Left cardiac atrium (tissue), 4 donors: ENCODE measurements at regions not wholly inside any gene's neighbourhood (a gene's known extent, or its start where the extent isn't known, plus 50 kb on each side); places are given as distances from the start of the nearest gene placed in this dataset.
"Not testable (repeated sequence)": the region's sequence is repeated elsewhere in the genome, so short reads cannot be mapped to it uniquely, and the experiment has no call there.

Experiments used
- ATAC-seq, 2 donors: fragments of 200-7000 bp; cut with Tn5 transposase; one replicate each; pipeline ENCODE4 v1.9.1; 2020; ENCODE audit warnings: mild to moderate bottlenecking in 2 of 2, moderate library complexity in 2 of 2
- DNase-seq: peaks from one replicate; pipeline ENCODE4 v3.0.0-alpha.2; 2020
- intact Hi-C, 2 donors: fragments of 100-400 bp; cut with DNase I; formaldehyde crosslinking; loops; one replicate each; pipeline versions ENCODE4 v1.14.1 to v1.15.1; 2022 to 2023
- donor health status: DM: no; HTN: yes; CAD: no.
- donor health status: DM: no; HTN: yes; CAD: no; lungs with severe emphysema.
- donor health status: DM: yes; HTN: yes; CAD: no.
- donor health status: Dilated cardiomyopathy.

- DNase-seq (no peak), ATAC-seq (no peak)
- intact Hi-C loops = no loop called here
These were observed 898.9 kb upstream of the EYS start for GRCh38 chr6:66605971-66606370.

GRCh38 chr6:66605011-66605410 lies 898.0 kb upstream of the EYS start:
- intact Hi-C loops = no loop called here
- ATAC-seq (no peak), DNase-seq (no peak)

GRCh38 chr6:66599541-66599940 lies 892.5 kb upstream of the EYS start:
- no peak for ATAC-seq
- intact Hi-C loops = no loop called here
- DNase-seq = no peak

- ATAC-seq (no peak), DNase-seq (no peak)
- intact Hi-C loops = loop anchor here in 1 of 2 donors (10.0 kb wide), 1 partner anchor 134 kb away; no protein-coding TSS in a partner anchor
These were observed 871.3 kb upstream of the EYS start for GRCh38 chr6:66578362-66578761.

GRCh38 chr6:66568271-66568670 lies 861.2 kb upstream of the EYS start:
- ATAC-seq (no peak), DNase-seq (no peak)
- intact Hi-C loops = no loop called here

GRCh38 chr6:66561479-66561878 lies 854.5 kb upstream of the EYS start:
- no peak for ATAC-seq
- DNase-seq = no peak
- intact Hi-C loops = no loop called here

GRCh38 chr6:66558189-66558588 lies 851.2 kb upstream of the EYS start:
- ATAC-seq (no peak), DNase-seq (no peak)
- intact Hi-C loops = no loop called here

GRCh38 chr6:66556936-66557335 lies 849.9 kb upstream of the EYS start:
- no peak for DNase-seq
- no peak for ATAC-seq
- intact Hi-C loops = no loop called here

- intact Hi-C loops = no loop called here
- ATAC-seq = no peak
These were observed 848.1 kb upstream of the EYS start for GRCh38 chr6:66555082-66555481.

GRCh38 chr6:66553441-66553840 lies 846.4 kb upstream of the EYS start:
- DNase-seq (no peak), ATAC-seq (no peak)
- intact Hi-C loops = no loop called here

More at GRCh38 chr6:66555082-66555481, 848.1 kb upstream of the EYS start:
- DNase-seq = no peak

GRCh38 chr6:66538551-66539135 lies 831.6 kb upstream of the EYS start:
- DNase-seq (no peak), ATAC-seq (no peak)
- intact Hi-C loops = no loop called here

GRCh38 chr6:66533921-66534404 lies 826.9 kb upstream of the EYS start:
- intact Hi-C loops = no loop called here
- DNase-seq = no peak
- ATAC-seq = no peak

GRCh38 chr6:66526061-66526460 lies 819.0 kb upstream of the EYS start:
- no peak for DNase-seq
- intact Hi-C loops = no loop called here
- ATAC-seq = no peak

GRCh38 chr6:66522864-66523263 lies 815.8 kb upstream of the EYS start:
- DNase-seq (no peak), ATAC-seq (no peak)
- intact Hi-C loops = no loop called here

GRCh38 chr6:66516377-66516776 lies 809.4 kb upstream of the EYS start:
- DNase-seq = no peak
- intact Hi-C loops = no loop called here
- ATAC-seq = no peak

GRCh38 chr6:66508433-66508832 lies 801.4 kb upstream of the EYS start:
- intact Hi-C loops = no loop called here
- no peak for ATAC-seq
- DNase-seq = no peak

- intact Hi-C loops = no loop called here
- no peak for ATAC-seq
- no peak for DNase-seq
These were observed 792.8 kb upstream of the EYS start for GRCh38 chr6:66499851-66500250.

- DNase-seq (no peak), ATAC-seq (no peak)
- intact Hi-C loops = no loop called here
These were observed 789.6 kb upstream of the EYS start for GRCh38 chr6:66496659-66497058.

GRCh38 chr6:66494643-66495042 lies 787.6 kb upstream of the EYS start:
- intact Hi-C loops, ATAC-seq, DNase-seq: not testable (repeated sequence)

- no peak for DNase-seq
- intact Hi-C loops = no loop called here
- ATAC-seq = no peak
These were observed 782.4 kb upstream of the EYS start for GRCh38 chr6:66489269-66489987.

- DNase-seq = no peak
- ATAC-seq = no peak
- intact Hi-C loops = no loop called here
These were observed 774.2 kb upstream of the EYS start for GRCh38 chr6:66481216-66481615.
